HG03558 (cell line): ENCODE measurements at regions not wholly inside any gene's neighbourhood (a gene's known extent, or its start where the extent isn't known, plus 50 kb on each side); places are given as distances from the start of the nearest gene placed in this dataset.
"Not testable (repeated sequence)": the region's sequence is repeated elsewhere in the genome, so short reads cannot be mapped to it uniquely, and the experiment has no call there.

Source experiments
- ATAC-seq: cut with Tn5 transposase; IDR thresholded peaks from one replicate; pipeline ENCODE4 v1.9.1; 2021; ENCODE audit warnings: moderate number of reproducible peaks; ENCODE audit not compliant: unreplicated experiment; ENCODE audit errors: extremely low read depth

GRCh38 chr5:68032216-68032762 is 183.3 kb upstream of the PIK3R1 start:
- ATAC-seq, result no peak

GRCh38 chr5:68028131-68028727 is 187.3 kb upstream of the PIK3R1 start:
- no peak for ATAC-seq

- no peak for ATAC-seq
Measured at GRCh38 chr5:68027519-68027918, 188.0 kb upstream of the PIK3R1 start.

GRCh38 chr5:68026092-68026885 is 189.3 kb upstream of the PIK3R1 start:
- no peak for ATAC-seq

GRCh38 chr5:68024426-68024825 is 191.1 kb upstream of the PIK3R1 start:
- ATAC-seq, result no peak

GRCh38 chr5:68021916-68022315 is 193.6 kb upstream of the PIK3R1 start:
- no peak for ATAC-seq

GRCh38 chr5:68021227-68021626 is 194.3 kb upstream of the PIK3R1 start:
- no peak for ATAC-seq

- ATAC-seq, result not testable (repeated sequence)
Measured at GRCh38 chr5:68020461-68020969, 195.0 kb upstream of the PIK3R1 start.

GRCh38 chr5:68015381-68016302 is 199.9 kb upstream of the PIK3R1 start:
- ATAC-seq, result no peak

GRCh38 chr5:68012831-68013230 is 202.7 kb upstream of the PIK3R1 start:
- ATAC-seq, result no peak

GRCh38 chr5:68012429-68012828 is 203.1 kb upstream of the PIK3R1 start:
- no peak for ATAC-seq

- ATAC-seq, result no peak
Measured at GRCh38 chr5:68011801-68012200, 203.8 kb upstream of the PIK3R1 start.

- no peak for ATAC-seq
Measured at GRCh38 chr5:68011259-68011760, 204.2 kb upstream of the PIK3R1 start.

- no peak for ATAC-seq
Measured at GRCh38 chr5:68010740-68011139, 204.8 kb upstream of the PIK3R1 start.

- ATAC-seq, result no peak
Measured at GRCh38 chr5:68007451-68007850, 208.1 kb upstream of the PIK3R1 start.

- ATAC-seq, result no peak
Measured at GRCh38 chr5:68002836-68003235, 212.7 kb upstream of the PIK3R1 start.

GRCh38 chr5:68000805-68001204 is 214.8 kb upstream of the PIK3R1 start:
- no peak for ATAC-seq

- no peak for ATAC-seq
Measured at GRCh38 chr5:67999391-67999790, 216.2 kb upstream of the PIK3R1 start.

GRCh38 chr5:67998709-67999261 is 216.8 kb upstream of the PIK3R1 start:
- no peak for ATAC-seq

- ATAC-seq, result no peak
Measured at GRCh38 chr5:67997892-67998457, 217.6 kb upstream of the PIK3R1 start.
